ENCODE measurements at regions not wholly inside any gene's neighbourhood (a gene's known extent, or its start where the extent isn't known, plus 50 kb on each side); places are given as distances from the start of the nearest gene placed in this dataset.

GRCh38 chr6:170132011-170132521 lies 158.8 kb downstream of the DLL1 start:
- TF ChIP-seq POLR2AphosphoS5 (IDR thresholded peaks at IDR 0.05) (no peak), CTCF (IDR thresholded peaks at IDR 0.05) (no peak)

Measured in gastroesophageal sphincter (tissue), 3 donors.